HG03196 (cell line): ENCODE measurements at regions not wholly inside any gene's neighbourhood (a gene's known extent, or its start where the extent isn't known, plus 50 kb on each side); places are given as distances from the start of the nearest gene placed in this dataset.

Experiments
- ATAC-seq: cut with Tn5 transposase; IDR thresholded peaks from one replicate; pipeline ENCODE4 v1.9.1; 2021; ENCODE audit not compliant: unreplicated experiment

- no peak for ATAC-seq
These were observed 131.8 kb downstream of the NUAK1 start for GRCh38 chr12:106006940-106007339.

GRCh38 chr12:106010741-106011140 is 128.0 kb downstream of the NUAK1 start:
- ATAC-seq = no peak
